ENCODE measurements at regions not wholly inside any gene's neighbourhood (a gene's known extent, or its start where the extent isn't known, plus 50 kb on each side); places are given as distances from the start of the nearest gene placed in this dataset.

DNA sequence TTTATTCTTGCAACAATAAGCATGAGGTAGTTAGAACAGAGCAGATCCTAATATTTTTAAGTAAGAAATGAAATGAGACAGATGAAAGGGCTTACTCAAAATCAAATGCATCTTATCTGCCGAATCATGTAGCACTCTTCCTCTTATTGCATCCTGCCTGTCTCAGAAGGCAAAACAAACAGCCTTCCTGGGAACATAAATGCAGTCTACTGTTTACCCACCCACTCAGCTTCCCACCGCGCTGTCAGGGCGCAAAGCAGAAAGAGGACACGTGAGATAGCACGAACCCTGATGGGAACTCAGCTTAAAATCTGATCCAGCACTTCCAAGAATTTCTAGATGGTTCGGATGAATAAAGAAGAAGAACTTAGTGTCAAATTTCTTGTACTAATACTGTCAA is 114.4 kb upstream of the CDK1 start:
- no peak for DNase-seq

DNA sequence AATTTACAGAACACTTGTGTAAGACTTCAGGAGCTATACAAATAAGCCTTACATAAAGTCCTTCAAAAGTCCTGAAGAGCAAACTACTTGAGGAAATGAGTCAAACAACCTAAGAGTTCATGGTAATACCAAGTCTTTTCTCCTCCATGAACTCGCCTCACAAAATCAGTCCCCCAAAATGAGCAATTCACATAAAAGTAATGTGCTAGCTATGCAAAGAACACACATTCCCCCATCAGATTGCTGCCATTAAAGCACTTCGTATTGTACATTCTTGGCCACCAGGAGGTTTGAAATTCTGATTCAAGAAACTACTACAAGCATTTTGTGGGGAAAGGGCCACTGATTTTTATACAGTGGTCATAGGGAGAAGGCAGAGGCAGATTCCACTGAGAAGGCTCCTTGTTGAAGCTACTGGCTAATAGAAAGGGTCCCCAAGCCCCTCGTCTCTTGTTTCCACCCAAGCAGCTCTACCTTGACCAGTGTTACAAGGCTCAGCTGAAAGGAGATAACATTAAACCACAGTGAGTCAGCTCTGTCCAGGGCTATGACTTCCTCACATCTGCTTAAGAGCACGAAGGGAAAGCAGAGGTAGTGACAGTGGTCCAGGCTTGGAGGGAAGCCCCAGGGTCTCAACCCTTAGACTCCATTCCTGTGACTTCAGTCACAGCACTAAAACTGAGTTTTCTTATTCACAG is 115.2 kb upstream of the CDK1 start:
- no peak for DNase-seq

DNA sequence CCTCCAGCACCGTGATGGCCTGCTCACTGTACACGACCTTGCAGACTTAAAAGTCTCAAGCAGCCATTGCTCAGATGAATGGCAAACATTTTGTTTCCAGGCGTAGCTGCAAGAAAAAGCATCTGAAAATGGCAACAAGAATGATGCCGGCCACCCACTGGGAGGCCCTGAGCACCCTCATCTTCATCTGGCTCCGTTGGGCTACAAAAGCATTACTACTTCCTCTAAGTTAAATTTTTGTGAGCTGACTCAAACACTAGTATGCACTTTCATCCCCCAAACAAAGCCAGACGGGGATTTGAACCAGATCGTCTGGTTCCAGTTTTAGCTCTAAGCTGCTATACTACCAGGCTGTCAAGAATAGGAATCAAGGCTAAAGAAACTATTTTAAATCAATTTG is 116.6 kb upstream of the CDK1 start:
- no peak for DNase-seq

DNA sequence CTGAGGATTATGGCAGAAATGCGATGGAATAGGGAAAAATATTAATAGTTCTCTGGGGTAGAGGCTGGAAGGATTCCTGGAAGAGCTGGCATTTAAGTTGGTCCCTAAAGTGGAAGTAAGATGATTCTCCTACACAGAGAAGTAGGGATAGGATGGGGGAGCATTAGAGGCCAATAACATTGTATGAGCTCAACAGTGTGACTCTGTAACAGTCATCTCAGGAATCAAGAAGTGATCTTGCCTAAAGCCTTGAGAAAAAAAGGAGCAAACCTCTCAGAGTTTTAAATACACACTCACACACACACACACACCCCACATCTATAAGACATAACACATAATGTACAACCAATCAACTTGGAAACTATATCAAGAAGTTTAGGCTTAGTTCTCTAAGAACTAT is 117.7 kb upstream of the CDK1 start:
- no peak for DNase-seq

DNA sequence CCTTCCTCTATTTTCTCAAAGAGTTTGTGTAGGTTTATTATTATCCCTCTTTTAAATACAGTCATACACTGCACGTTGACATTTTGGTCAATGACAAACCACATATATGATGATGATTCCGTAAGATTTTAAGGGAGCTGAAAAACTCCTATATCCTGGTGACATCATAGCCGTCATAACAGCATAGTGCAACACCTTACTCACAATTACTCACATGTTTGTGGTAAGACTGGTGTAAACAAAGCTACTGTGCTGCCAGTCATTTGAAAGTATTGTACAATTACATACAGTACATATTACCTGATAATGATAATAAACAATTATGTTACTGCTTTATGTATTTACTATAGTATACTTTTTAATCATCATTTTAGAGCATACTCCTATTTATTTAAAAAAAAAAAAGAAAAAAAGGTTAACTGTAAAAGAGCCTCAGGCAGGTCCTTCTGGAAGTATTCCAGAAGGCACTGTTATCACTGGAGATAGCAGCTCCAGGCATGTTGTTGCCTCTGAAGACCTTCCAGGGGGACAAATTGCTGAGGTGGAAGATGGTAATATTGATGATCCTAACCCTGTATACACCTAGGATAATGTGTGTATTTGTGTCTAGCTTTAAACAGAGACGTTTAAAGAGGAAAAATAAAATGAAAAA is 123.3 kb upstream of the CDK1 start:
- DNase-seq: no peak

DNA sequence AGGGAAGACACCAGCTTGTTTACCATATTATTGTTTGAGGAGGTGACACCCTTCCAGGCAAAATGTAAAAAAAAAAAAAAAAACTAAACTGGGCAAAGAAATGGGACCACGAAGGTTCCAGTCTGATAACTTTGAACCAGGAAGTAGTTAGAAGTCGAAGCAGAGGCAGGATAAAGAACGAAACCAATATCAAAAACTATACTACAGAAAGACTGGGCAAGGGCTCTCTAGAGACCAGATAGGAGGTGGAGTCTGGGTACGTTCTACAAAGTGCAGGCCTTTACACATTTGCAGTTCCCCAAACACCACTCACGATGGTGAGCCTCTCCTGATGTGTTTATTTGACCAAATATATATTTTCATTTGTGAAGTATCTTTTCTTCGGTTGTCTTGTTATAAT is 125.7 kb upstream of the CDK1 start:
- no peak for DNase-seq

DNA sequence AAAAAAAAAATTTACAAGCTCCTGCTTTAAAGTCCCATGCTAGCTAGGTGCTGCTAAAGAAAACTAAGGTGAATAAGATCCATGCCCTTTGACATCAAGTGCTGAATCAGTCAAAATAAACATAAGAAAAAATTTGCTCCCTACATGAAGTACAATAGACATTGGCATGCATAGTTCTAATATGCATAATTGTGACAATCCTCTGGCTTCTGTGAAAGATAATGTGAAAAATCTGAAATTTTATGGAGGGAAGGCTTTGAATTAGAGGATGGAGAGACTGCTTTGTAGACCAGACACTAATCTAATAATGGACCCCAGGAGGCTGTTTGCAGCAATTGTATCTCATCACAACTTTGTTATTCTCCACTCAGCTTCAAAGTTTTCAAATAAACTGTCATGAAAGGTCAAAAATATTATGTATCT is 127.9 kb upstream of the CDK1 start:
- DNase-seq: no peak

DNA sequence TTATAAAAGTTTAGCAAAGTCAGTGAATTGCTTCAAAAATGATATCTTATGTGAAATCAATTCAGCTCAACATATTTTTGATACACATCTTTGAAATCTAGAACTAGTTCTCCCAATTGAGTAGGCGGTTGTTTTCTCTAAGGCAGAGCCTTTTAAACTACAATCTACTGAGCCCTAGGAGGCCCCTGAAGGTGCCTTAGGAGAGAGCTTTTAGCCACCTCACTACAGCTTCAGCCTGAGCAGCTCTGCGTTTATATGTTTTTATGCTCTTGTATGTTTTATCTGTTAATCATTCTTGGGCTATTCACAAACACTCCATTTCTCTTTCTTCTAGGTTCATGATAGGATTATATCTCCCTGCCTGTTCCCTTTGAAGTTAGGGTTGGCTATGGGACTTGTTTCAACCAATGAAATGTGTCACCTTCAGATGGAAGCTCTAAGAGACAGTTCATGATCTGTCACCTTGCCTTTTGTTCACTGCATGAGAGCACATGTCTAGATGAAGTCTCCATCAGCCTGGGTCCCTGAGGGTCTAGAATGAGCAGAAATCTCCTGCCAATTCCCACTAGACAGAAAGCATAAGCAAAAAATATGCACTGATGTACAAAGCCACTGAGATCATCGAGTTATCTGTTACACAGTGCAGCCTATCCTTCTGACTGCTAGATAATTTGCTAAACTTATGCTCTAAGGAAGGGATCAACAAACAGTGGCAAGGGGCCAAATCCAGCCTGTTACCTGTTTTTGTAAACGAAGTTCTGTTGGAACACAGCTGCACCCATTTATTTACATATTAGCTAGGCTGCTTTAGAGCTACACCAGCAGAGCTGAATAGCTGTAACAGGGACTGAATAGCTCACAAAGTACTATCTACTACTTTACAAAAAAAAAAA is 128.5 kb upstream of the CDK1 start:
- DNase-seq: no peak

DNA sequence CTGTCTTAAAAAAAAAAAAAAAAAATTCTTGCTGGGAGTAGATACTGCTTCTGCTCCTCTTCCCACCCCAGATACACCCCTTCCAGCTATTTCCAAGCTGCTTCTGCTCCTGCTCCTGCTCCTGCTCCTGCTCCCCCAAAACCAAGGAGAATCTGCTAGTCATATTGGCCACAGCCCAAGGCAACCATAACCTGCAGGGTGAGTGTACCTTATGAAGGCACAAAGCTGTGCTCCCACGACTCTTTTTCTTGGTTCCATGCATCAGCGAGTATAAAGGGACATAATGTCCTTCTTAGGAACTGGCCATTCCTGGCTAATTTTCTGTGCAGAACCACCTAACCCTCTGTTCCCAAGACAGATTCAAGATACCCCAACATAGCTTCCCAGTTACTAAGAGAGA is 129.5 kb upstream of the CDK1 start:
- DNase-seq: no peak

DNA sequence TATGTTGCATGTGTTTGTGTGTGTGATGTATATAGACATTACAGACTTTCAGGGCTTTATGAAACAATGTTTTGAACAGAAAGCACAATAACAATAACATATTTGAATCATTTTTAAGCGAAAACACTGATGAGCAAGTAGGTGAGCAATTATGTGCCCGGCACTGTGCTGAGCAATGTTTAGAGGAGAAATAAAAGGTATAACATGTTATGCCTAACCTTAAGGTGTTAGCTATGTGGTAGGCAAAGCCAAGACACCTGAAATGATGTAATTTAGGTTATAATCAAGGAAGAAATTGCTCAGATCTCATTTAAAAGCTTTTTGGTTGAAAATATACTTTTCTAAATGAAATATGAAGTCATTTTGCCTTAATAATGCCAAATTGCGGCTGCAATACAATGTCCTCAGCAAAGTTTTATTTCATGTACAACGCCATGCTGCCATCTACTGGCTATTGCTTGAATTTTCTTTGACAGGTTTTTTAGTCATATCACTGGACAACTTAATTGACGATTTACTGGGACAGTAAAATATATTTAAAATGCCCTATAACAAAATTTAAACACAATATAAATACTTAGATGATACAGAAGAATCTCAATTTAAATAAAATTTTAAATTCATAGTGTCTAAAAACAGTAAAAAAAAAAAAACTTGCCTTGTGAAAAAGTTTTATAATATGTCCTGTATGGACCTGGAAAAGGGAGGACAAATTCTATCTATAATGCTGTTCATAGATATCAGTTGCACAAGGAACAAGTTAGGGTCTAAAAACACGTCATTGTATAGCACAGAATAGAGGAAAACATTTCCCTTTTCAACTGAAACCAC is 131.1 kb upstream of the CDK1 start:
- peak; percentile 38 for DNase-seq

DNA sequence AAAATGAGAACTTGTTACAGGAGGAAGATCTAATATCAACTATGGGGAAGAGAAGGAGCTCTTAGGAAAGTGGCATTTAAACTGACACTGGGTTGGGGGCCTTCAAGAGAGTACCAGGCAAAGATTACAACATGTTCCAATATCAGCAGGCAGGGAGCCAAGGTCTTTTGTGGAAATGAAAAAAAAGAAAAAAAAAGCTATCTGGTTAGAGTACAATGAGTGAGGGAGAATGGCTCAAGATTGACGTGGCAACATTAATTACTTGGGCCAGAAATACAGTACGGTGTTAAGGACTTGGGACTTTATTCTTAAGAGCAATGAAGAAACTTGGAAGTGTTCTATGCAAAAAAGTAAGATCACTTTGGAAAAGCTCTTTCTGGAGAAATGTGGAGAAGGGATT is 132.3 kb upstream of the CDK1 start:
- DNase-seq: no peak

DNA sequence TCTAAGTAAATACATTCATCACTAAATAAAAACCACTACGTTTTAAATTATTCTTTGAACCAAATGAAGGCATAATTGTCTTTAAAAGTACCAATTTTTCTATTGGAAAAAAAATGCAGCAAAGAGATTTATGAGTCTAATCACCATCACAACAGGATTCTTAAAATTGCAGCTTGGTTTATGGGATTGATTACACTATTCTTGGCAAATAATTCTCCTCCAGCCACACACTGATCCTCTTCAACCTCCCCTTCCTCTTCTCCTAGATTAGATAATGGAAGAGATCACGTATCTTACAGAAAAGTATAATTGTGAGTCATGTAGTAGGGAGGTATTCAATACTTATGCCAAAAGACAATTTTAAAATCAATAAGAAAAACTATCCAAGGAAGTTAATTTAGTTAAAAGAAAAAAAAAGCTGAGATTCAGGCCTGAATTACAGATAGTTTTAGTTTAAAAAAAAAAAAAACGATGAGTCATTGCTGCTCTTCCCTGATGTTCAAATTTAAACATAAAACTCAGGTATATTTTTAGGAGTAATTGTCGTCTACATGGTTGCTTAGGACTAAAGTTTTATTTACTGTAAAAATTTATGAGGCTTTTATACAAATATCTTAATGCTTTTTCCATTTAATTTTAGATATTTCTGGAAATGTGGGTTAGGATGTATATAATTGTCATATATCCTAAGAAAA is 133.7 kb upstream of the CDK1 start:
- no peak for DNase-seq

DNA sequence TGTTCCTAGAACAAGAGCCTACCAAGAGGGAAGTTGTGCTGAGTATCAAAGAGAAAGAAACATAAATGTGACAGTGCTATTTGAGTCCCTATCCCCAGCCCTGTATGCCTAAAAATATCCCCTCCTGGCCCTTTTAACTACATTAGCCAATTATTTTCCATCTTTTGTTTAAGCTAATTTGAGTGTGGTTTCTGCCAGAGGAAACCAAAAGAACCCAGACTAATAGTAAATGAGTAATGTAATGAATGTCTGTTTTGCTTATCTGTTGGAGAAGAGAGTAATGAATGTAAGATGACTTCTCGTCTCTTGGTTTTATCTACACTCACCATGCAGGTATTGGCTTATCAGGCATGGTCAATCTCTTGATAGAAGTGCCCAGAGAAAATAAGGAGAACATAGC is 134.4 kb upstream of the CDK1 start:
- no peak for DNase-seq

DNA sequence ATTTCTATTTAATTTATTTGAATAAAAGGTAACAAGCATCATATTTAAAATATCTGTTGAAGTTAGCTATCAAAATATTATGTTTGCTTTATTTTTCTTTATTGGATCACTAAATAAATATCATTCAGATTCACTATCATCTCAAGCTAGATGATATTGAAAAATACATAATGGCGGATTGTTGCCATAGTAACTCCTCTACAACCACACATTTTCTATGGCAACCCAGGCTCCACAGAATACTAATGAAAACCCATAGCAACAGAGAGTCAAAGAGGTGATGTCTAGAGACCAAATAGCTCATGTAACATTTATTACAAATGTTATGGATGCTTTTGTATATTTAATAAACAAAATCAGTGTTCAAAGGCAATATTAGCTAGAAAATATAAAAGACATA is 148.9 kb upstream of the CDK1 start:
- DNase-seq: no peak

DNA sequence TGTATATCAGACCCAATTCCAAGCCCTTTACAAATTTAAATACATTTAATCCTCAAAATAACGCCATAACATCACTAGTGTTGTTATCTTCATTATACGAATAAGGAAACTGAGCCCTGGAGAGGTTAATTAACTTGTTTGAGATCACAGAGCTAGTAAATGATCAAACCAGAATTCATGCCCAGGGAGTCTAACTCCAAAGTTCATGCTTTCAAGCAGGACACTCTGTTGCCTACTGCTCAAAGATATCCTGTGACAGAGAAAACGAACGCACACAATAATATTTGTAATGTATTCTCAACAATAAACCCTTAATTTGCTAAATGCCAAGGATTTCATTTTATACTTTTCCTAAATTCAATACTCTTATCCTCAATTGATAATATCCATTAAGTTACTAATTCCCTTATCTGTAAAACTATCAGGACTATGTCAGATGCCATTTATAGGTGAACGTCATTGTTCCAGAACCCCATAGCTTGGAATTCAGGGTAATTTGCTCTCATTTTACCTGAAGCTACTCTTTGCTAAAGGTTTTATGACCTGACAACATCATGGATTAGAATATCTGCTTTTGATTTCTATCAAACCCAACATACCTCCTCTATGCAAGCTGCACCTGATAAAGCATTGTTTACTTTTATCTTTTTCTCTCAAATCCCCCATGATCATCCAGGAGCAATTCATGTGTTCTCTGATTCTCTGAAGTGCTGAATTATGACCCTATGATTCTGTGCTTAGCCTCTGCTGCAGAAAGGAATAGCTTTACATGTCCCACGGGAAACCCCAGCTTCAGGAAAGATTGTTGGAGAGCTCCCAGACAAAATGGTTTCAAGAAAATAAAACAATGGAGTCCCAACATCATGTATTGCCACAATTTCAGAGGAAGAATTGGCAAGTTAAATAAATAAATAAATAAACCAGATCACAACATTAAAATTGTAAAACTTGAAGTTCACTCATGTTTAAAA is 150.2 kb upstream of the CDK1 start:
- DNase-seq: no peak

DNA sequence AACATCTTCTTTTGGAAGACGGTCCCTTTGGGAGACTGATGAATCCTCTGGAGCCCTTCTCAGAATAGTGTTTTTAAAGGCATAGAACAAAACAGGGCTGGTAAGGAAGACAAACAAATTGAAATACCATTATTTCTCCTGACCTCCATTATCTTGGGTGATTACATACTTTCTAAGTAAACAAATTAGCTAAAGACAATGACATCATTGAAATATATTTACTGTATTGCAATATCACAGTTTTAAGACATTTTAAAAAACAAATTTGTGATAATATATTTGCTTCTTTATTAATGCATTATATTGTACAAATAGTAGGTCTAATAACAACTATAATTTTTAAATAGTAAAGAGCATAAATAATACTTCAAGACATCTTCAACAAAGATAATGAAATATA is 152.2 kb upstream of the CDK1 start:
- DNase-seq: no peak

DNA sequence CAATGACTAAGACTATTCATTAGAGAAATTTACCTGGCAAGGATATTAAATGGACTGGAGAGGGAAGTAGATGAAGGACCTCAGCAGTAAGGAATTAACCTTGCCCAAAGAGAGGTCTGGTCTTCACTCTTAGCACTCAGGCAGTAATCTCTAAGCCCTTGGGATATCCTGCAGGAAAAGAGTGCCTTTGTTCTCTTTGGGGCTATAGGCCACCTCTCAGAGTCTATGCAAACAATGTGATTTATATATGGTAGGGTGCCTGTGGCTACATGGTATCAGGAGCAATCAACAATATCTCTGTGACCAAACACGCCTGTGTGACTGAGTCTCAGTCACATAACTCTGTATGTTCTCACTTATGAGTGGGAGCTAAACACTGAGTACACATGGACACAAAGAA is 154.7 kb upstream of the CDK1 start:
- no peak for DNase-seq

DNA sequence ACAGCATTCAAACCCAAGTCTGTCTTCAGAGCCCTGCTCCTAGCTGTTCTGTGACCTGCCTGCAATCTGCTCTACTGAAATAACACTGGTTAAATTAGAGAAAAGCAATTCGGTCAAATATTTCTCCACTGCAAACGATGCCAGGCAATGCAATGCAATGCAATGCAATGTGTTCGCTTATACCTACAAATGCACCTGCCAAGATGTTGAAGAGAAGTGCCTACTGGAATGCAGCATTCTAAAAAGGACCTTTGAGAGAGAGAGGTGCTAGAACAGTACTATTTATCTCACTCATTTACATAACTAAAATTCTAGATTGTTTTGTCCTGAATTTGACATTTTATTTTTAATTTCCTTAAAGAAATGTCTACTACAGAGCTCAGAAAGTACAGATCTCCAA is 157.3 kb upstream of the CDK1 start:
- DNase-seq: no peak

DNA sequence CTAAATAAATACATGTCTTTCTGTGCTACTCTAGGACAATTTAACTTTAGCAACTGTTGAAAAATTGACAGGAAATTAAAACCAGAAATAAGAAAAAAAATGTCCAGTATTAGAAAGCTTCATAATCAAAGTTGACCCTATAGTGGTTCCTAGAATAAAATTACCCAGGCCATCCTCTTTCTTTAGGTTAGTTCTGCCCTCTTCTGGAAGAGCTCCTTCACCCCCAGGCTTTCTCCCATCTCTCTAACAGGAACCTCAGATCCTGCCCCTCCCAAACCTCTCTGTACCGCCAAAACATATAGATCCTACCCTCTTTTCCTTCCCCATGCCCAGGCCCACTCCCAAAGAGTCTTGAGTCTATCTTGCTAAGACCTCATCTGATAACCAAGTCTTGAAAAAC is 159.4 kb upstream of the CDK1 start:
- no peak for DNase-seq

DNA sequence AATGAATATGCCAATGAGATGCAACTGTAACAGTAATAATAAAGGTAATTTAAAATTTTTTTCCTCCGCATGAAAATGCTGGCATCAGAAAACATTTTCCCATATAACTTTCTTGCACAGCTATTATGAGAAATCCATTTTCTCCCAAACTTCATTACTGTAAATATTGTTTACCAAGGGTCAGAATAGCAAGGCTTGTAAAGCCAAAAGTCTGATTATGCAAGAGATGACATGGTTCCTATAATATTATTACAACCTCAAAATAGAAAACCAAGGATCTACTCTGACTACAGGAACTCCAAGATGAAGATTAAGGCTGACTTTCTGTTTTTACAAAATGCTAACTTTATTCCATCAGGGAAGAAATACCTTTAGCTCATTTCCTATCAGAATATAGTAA is 162.7 kb upstream of the CDK1 start:
- DNase-seq: no peak

DNA sequence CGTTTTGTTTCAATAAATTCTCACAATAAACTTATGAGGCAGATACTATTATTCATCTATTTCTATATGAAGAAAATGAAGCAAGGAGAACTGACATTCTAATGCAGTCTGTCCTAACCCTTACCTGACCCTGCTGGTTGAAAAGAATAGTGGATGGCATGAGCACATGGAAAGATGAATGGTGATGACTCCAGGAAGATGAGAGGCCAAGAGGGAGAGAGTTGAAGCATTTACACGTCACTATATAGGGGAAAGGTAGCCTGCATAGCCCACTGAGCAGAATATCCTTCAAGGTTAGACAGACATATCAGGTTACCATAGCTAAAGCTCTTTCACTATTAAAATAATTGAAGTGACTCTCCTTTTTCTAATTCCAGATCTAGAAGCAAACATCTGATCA is 163.9 kb upstream of the CDK1 start:
- no peak for DNase-seq
